ENCODE measurements at regions not wholly inside any gene's neighbourhood (a gene's known extent, or its start where the extent isn't known, plus 50 kb on each side); places are given as distances from the start of the nearest gene placed in this dataset.
A peak's percentile ranks its signal among the peaks of the same experiment; 100 is the strongest.

DNA sequence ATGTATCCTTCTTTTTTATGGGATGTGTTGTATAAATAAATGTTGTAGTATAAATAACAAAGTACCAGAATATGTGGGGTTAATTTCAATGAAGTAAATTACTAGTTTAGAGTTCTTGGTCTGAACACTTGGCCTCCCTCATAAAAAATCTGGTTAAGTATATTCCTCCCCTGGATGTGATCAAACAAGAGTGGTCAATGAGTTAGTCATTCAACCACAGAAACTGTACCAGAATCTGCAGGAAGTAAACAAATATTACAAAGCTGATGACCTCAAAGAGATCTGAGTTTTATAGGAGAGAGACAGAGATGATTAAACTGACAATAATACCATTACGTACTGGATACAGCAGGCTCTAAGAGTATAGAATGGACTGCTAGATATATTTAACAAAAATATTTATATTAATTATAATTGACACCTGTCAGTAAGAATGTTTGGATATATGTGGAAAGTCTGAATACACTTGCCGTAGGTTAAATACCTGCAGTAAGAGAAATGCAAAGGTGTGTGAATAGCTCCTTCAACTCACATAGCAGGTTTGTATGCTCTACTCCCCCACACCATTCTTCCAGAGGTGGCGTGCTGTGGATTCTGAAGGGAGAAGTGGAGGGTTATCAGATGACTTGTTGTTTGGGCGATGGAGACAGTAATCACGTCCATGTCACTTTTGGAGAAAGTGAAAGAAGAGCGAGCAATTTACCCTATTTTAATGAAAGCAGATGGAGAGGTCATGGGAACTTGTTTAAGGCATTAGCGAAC lies 108.3 kb upstream of the LRATD1 start:
- DNase-seq (ENCODE audit: low spot score) = peak; percentile 64

DNA sequence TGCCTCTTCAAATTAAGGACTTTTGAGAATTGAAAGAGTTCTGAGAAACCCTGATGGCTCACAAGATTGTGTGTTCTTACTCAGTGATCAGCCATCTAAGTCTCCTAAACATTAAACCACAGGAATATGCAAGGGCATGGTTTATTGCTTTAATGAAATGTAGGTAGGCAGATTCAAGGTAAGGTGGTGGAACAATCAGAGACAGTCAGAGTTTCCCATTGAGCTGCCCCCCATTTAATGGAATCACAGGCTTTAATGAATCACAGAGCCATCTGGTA lies 107.8 kb upstream of the LRATD1 start:
- no peak for DNase-seq (ENCODE audit: low spot score)

DNA sequence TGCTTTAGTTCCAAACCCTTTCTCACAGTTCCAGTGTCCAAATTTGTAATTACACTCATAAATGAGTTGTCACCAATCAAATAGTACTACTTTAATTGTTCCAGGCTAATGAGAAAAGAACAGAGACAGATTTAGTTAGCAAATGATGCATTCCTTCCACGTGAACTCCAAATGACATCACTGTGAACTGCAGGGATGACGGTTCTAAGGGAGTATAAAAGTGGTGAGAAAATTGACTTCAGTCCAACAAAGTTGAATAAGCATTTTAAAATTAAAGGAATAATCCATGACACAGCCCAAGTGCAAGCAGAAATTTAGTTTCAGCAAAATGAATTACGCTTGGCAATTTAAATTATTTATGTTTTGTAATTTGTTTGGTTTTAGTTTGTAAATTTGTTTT lies 102.0 kb upstream of the LRATD1 start:
- DNase-seq (ENCODE audit: low spot score) = peak; percentile 9

DNA sequence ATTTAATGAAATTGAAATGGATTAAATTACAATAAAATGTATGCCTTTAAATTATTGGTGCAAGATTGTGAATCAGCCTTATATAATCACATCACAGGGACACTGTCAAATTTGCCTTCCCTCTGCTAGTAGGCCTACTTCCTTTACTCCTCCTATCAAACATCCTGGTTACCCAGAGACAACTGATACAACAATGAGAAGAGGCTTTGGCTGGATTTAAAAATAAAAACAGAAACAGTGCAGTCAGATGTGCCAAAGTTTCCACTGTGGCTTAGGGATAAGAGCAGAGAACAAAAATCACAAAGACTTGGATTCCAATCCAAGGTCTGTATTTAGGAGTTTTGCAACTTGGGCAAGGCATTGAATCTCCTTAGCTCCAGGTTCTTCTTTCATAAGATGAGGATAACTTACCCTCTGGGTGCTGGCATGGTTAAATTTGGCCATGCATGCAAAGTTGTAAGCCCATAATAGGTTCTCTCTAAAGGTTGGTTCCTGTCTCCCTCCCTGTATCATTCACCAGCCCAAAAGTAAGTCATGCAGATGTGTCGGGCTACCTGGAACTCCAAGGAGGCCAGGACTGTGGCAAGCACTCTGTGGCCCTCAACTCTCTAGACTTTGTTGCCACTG lies 99.3 kb upstream of the LRATD1 start:
- DNase-seq (ENCODE audit: low spot score) = no peak

DNA sequence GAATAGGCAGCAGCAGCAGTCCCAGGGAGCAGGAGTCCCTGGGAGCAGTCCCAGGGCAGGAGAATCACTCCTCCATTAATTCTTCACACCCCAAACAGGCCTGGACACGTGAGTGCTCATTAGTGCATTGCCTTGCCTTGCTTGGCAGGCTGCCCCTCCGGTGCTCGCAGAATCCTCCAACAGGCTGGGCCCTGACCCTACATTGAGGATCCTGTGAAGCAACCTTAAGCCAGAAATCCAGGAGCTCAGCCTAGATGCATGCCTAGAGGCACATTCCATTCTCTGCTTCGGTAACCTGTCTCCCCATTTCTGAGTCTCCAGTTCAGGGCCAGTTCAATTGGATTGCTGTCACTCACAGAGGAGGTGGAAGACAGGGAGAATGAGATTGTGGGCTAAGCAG lies 97.4 kb upstream of the LRATD1 start:
- DNase-seq (ENCODE audit: low spot score) = no peak

DNA sequence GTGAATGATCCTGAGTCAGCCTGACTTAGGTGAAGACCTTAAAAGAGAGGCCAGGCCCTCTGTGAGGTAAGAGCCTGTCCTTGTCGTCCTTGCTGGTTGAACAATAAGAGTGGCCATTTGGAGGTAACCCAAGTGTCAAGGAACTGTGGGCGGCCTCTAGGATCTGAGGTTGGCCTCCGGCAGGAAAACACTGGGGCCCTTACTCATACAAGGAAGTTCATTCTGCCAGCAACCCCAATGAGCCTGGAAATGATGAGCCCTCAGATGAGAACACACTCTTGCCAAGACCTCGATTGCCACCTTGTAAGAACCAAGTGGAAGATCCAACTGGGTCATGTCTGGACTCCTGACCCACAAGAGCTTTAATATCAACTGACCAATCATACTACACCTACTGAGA lies 95.5 kb upstream of the LRATD1 start:
- DNase-seq (ENCODE audit: low spot score) = no peak

DNA sequence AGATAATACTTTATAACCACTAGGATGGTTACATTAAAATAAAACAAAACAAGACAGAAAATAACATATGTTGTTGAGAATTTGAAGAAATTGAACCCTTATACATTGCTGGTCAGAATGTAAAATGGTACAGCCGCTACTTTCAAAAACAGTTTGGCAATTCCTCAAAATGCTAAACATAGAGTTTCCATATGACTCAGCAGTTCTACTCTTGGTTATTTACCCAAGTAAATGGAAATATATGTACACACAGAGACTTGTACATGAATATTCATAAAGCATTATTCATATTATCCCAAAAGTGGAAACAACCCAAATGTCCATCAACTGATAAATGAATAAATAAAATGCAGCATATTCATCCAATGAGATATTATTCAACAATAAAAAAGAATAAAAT lies 92.5 kb upstream of the LRATD1 start:
- DNase-seq (ENCODE audit: low spot score) = no peak

DNA sequence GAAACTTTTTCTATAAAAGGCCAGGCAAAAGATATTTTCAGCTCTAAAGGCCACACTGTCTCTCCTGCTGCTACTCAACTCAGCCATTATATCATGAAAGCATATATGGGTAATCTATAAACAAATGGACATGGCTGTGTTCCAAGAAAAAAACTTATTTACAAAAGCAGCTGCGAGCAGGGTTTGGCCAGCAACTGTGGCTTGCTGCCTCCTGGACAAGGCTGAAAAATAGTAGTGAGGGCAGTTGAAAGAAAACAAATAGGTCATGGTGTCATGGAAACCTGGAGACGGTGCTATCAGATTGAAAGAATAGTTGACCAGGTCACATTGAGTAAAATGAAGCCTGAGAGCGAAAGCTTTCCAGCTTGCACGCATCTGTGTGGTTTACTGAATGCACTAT lies 89.2 kb upstream of the LRATD1 start:
- no peak for DNase-seq (ENCODE audit: low spot score)

DNA sequence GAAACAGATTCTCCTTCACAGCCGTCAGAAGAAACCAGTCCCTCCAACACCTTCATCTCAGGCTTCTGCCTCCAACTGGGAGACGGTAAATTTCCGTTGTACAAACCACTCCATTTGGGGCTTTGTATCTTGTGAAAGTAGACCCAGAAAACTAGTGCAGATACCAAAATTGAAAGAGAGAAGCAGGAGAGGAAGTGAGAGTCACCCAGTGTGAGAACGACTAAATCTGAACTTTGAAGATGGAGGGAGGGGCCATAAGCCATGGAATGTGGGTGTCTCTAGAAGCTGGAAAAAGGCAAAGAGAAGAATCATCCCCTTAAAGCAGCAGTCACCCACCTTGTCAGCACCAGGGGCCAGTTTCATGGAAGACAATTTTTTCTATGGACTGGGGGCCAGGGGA lies 88.3 kb upstream of the LRATD1 start:
- DNase-seq (ENCODE audit: low spot score) = no peak

DNA sequence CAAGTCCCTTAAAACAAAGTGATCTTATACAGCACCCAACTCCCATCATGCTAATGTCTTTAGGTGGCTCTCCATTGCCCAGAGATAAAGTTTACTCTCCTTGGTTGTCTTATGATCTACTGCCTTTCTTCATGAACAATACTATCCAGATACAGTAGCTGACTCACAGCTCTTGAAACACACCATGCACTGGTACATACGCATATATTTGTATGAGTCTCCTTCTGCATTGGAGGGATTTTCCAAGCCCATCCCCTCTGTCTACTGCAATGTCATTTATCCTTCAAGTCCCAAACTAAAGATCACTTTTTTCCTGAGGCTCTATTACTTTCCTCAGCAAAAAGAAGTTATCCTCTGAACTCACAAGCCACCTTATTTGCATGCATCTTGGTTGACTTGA lies 84.7 kb upstream of the LRATD1 start:
- no peak for DNase-seq (ENCODE audit: low spot score)

DNA sequence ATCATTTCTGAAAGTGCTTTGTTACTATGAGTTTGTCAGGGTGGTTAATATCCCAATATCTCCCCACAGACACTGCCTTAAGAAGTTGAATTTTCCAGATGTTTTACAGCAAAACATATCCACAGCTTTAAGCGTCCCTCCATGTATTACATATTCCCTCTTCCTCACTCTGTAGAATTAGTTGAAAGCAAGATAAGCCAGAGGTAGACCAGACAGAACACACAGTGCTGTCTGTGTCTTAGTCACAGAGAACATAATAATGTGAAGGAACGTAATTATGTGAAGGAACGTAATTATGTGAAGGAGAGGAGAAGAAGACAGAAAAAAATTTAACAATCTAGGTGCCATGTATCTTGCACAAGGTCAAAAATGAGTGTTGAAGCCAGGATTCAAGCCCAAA lies 81.9 kb upstream of the LRATD1 start:
- DNase-seq (ENCODE audit: low spot score) = no peak

DNA sequence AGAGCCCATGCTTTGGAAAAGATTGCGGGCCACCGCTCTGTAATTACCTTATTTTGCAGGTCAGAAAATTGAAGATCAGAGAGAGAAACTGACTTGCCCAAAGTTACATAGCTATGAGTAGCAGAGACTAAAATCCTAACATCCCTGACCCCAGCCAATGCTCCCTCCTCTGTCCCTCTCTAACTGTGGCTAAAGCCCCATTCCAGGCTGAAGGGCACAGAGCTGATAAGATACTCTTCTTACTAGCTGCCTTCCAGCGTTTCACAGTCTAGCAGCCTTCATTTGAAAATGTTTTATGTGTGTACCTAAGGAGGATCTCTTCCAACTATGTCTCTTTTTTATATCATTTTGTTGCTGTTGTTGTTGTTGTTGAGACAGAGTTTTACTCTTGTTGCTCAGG lies 81.4 kb upstream of the LRATD1 start:
- no peak for DNase-seq (ENCODE audit: low spot score)

DNA sequence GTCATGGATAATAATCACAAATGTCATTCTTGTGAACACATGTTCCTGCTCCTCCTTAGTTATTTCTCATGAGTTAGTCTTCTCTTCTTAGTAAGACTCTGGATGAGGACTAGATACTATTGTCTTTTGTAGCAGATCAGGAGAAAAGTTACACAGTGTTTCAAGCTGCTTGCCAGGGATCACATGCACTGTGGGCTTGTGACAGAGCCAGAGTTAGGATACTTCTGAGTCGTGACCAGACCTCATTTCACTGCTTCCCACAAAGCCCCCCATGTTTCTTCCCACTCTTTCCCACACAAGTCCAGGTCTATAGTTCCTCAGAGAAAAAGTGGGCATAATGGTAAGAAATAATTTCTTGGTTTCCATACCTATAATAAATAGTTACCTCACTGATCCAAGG lies 80.2 kb upstream of the LRATD1 start:
- DNase-seq (ENCODE audit: low spot score) = no peak

DNA sequence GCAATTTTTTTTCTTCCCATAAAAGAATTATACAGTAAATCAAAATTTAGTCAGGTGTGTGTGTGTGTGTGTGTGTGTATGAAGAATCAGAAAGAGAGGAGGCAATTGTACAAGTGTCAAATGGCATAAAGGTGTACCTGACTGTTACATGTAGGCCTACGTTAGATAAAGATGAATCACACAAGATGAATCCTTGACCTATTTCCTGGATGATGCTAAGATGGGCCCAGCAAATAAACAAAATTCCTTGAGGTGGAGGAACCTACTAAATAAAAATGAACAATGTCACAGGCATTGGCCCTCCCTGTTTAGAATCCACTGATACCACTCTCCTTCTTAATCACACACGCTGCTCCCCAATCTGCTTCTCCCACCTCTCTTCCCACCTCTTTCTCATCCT lies 79.7 kb upstream of the LRATD1 start:
- DNase-seq (ENCODE audit: low spot score) = no peak

DNA sequence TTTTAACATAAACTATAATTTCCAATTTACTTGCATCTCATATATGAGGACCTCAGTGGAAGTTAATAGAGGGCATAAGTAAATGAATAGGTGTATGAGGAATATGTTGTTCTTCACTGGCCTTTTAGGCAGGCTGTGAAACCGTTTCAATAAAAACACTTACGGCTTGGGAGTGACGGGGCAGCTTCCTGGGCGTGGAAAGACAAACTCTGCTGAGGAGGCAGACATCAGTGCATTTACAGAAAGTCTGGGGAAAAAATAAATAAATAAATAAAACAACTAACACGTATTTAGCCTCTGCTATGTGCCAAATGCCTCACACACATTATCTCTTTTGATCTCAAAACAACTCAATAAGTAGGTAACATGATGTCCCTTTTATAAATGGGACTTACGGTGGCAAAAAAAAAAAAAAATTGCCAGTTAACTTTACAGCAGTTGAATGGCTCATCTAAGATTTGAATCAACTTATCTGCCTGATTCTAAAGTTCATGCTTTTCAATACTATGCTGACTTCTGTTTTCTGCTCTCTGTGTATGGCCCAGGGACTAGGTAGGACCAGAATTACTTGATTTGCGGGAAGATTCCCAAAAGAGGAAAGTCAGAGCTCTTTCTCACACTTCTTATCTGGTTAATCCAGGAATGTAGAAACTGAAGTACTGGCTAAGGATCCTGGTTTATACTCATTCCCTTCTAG lies 77.5 kb upstream of the LRATD1 start:
- no peak for DNase-seq (ENCODE audit: low spot score)

DNA sequence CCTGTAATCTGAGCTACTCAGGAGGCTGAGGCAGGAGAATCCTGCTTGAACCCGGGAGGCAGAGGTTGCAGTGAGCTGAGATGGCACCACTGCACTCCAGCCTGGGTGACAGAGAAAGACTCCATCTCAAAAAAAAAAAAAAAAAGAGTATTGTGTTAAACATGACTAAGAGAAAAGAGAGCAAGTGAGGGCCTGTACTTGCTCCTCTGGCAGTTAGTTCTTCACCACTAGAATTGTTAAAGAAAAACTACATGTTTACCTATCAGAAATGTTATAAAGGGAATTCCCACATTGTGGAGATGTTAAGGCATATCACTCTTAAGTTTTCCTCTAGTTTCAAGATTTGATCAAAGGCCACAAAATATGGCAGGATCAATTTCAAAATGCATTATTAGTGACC lies 75.4 kb upstream of the LRATD1 start:
- DNase-seq (ENCODE audit: low spot score) = no peak

DNA sequence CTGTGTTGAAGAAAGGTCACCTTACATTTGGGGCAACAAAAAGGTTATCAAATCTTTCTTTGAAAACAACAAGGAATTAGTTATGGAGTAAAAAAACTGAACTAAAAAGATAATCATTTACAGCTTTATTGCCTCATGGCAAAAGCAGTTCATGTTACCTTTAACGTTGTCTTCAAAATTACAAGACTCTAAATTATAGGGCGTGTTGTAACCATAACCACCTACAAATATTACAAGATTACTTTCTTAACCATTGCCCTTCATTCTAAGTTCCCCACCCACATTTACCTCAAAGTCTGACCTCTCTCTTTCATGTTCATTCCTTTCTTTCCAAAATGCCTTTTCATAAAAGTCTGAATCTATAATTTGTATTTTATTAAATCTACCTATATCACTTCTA lies 74.6 kb upstream of the LRATD1 start:
- no peak for DNase-seq (ENCODE audit: low spot score)

DNA sequence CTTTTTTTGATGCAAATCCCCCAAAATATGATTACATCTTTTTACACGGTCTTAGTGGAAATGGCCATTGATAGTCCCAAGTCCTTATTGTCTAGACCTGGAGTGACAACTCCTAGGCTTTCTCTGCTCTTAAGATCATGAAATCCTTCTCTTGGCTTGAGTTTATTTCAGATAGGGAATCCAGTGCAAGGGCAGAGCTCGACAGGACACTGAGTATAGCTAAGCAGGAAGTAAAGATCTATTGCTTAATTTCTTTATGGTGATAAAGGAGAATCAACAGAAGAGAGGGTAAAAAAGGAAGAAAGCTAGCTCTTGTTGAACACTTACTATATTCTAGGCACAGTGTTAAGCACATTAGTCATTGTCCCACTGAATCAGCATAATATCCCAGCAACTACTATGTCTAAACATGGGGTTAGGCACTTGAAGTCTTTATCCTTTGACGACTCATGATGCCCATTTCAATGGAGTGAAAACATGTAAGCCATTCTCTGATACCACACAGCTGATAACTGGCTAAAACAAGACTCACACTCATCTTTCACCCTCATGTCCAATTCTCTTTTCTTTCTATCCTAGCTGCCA lies 74.1 kb upstream of the LRATD1 start:
- DNase-seq (ENCODE audit: low spot score) = no peak

DNA sequence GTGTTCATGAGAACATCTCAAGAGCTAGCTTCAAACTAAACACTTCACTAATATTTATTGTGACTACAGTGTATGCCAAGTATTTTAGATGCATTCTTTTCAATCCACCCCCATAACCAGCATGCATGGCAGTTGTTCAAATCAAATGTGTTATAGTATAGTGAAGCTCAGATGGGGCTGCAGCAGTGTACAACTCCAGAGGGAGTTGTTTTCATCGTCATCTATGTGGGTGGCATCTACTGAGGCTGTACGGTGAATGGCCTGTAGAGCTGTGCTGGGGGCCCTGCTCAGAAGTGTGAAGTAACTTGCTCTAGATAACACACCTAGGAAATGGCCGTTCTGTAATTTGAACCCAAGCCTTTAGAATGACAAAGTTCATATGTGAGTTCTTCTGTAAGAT lies 71.8 kb upstream of the LRATD1 start:
- DNase-seq (ENCODE audit: low spot score) = no peak

DNA sequence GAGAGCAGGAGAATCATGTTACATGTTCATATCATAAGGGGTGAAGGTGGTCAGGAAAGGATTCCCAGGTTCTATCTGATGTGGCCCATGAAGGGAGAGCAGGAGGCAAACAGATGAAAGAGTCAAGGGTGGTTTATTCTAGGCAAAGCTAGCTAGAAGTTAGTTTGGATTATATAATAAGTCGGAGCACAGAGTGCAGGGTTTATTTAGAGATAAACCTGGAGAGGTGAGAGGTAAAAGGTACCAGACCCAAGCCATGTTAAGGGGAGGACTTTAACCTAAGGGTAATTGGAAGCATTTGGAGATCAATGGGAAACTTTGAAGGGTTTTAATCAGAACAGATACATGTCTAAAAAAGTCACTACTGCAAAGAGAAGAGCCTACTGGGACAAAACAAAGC lies 69.2 kb upstream of the LRATD1 start:
- DNase-seq (ENCODE audit: low spot score) = no peak

DNA sequence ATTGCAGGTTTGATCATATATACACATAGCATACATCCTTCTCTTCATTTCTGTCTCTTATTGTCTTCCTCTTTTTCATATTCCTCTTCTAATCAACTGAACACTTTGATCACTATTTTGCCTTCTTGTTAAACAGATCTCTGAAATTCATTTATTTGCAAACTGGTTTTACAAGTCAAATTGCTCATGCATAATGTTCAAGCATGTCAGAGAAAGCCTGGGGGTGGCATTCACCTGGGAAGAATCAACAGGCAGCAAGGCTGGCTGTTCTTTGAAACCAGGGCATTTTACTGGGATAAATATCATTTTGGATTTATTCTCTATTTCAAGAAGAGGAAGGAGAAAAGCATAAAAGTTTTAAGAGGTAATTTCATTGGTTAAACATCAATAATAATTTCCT lies 66.9 kb upstream of the LRATD1 start:
- no peak for DNase-seq (ENCODE audit: low spot score)

DNA sequence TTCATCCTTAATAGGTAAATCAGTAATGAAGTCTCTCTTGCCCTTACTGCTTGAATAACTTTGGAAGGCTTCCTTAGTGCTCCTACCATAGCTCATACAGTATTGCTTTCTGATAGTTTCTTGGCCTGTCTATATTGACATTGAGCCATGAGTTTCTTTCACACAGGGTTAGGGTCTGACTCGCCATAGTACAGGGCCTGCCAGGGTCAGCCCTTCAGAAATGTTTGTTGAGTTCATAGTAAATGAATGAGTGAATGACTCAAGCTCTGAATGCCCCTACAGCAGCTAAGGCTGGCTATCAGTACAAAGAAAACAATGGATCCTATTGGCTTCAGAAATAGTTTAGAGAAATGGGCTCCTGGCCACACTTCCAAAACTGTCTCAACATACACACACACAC lies 65.0 kb upstream of the LRATD1 start:
- DNase-seq (ENCODE audit: low spot score) = no peak

DNA sequence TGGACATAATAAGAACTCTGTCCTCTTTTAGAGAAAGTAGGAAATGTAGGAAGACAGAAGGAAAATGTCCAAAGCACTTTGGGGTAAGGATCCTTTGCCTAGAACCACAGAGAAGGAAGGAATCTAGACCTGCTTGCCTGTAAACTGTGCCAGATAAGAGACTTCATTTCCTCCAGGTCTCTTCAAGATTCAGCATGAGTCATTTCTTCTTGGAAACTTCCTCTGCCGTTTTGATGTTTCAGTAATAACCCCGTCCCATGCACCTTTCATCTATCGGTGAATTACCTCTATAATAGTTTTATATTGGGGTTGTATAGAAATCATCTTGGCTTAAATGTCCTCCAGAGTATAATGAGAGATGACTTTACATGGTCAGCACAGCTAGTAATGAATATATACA lies 63.2 kb upstream of the LRATD1 start:
- no peak for DNase-seq (ENCODE audit: low spot score)

DNA sequence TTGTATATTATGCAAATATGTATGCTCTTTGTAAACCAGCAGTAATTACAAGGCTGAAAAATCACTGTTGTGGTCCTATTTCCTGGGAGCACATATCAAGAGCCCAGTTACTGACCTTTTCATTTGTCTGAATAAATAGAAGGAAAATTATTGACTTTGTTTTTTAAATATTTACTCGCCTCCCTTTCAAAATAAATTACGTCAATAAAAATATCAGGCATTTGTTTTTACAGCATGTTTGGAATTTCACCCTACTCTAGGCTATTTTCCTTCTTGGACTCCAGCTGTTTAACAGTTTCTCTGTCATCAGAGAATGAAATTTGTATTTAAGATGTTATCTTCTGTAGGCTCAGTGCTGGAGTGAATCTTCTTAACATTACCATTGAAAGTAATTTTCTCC lies 59.9 kb upstream of the LRATD1 start:
- no peak for DNase-seq (ENCODE audit: low spot score)

Measured in GM03348 (cell line).